ENCODE measurements at regions not wholly inside any gene's neighbourhood (a gene's known extent, or its start where the extent isn't known, plus 50 kb on each side); places are given as distances from the start of the nearest gene placed in this dataset.

DNA sequence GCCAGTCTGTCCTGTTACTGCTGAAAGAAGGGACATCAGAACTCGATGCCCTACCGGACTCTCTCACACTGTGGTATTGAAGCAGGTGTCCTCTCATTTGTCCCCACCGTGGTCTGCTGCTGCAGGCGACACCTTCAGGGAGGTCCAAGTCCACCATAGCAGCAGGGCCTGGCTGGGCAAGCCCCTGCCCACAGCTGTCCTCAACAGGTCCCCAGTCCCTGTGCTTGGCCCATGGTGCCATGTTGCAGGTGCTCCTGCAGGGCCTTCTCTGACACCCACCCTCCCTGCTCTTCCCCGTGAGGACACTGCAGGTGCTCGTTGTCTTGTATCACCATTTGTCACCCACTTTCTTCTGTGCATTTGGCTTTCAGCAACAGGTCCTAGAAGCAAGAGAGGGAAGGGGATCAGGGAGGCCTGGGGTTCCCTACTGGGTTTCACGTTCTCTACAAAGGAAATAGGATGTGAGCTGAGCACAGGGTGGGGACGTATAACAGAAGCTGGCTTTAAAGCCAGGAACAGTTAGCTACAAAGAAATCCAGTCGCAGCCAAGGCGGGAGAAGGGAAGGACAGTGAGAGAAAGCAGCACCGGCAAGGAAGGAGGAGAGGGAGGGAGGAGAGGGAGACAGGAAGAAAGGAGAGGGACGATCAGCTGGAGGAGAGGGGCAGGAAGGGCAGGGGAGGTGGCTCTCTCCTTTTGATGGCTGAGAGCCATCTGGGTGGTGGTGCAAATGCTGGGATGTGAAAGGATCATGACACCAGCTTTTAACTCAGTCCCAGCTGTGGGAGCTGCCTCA, 117.7 kb upstream of the FRMD4A start:
- TF ChIP-seq, protein P1, sequence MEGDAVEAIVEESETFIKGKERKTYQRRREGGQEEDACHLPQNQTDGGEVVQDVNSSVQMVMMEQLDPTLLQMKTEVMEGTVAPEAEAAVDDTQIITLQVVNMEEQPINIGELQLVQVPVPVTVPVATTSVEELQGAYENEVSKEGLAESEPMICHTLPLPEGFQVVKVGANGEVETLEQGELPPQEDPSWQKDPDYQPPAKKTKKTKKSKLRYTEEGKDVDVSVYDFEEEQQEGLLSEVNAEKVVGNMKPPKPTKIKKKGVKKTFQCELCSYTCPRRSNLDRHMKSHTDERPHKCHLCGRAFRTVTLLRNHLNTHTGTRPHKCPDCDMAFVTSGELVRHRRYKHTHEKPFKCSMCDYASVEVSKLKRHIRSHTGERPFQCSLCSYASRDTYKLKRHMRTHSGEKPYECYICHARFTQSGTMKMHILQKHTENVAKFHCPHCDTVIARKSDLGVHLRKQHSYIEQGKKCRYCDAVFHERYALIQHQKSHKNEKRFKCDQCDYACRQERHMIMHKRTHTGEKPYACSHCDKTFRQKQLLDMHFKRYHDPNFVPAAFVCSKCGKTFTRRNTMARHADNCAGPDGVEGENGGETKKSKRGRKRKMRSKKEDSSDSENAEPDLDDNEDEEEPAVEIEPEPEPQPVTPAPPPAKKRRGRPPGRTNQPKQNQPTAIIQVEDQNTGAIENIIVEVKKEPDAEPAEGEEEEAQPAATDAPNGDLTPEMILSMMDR (IDR thresholded peaks at IDR 0.05; ENCODE audit: borderline replicate concordance, control extremely low read depth, extremely low read depth, insufficient read depth, missing control alignments): no peak
- in situ Hi-C loops (cut with MboI; ENCODE audit: low sequenced_read_pairs, unreplicated experiment): no loop called here
- no peak for DNase-seq (ENCODE audit: low spot score)

DNA sequence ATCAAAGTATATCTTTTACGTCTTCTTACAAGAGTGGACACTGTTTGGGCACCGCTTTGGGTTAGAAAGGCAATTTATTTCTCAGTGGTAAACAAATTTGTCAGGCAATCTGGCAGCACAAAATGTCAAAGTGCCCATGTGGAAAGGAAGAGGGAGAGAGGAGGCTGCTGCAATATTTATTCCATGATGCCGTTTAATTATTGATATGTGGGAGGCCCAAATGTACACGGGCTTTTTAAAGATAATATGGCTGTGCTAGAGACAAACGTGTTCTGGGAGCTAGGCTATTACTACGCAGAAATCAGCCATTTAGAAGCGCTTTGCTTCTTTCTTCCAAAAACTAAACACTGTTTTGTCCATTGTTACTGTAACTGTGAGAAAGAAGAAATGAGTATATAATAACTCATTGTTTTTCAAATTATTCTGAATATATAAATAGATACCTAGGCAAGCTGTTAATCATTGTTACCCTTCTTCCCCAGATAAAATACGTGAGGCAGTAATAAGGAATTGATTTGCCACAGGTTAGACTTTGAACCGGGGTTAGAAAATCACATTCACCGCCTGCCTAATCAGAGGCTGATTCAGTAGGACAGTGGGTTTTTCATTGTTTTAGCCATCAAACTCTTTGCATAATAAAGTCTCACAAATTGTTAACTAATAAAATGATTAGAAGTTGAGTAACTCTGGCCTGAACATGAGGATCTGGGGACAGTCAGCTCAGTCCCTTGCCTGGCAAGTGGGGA, 116.5 kb upstream of the FRMD4A start:
- TF ChIP-seq, protein P1 (IDR thresholded peaks at IDR 0.05; ENCODE audit: borderline replicate concordance, control extremely low read depth, extremely low read depth, insufficient read depth, missing control alignments): no peak
- no peak for DNase-seq (ENCODE audit: low spot score)
- in situ Hi-C loops (cut with MboI; ENCODE audit: low sequenced_read_pairs, unreplicated experiment): no loop called here

- TF ChIP-seq, protein P1 (IDR thresholded peaks at IDR 0.05; ENCODE audit: borderline replicate concordance, control extremely low read depth, extremely low read depth, insufficient read depth, missing control alignments): no peak
- no peak for DNase-seq (ENCODE audit: low spot score)
- in situ Hi-C loops (cut with MboI; ENCODE audit: low sequenced_read_pairs, unreplicated experiment): no loop called here
Measured at GRCh38 chr10:14439451-14440259, 108.9 kb upstream of the FRMD4A start.

GRCh38 chr10:14438576-14438975, 107.9 kb upstream of the FRMD4A start:
- no peak for DNase-seq (ENCODE audit: low spot score)
- in situ Hi-C loops (cut with MboI; ENCODE audit: low sequenced_read_pairs, unreplicated experiment): no loop called here
- TF ChIP-seq, protein P1 (IDR thresholded peaks at IDR 0.05; ENCODE audit: borderline replicate concordance, control extremely low read depth, extremely low read depth, insufficient read depth, missing control alignments): no peak

DNA sequence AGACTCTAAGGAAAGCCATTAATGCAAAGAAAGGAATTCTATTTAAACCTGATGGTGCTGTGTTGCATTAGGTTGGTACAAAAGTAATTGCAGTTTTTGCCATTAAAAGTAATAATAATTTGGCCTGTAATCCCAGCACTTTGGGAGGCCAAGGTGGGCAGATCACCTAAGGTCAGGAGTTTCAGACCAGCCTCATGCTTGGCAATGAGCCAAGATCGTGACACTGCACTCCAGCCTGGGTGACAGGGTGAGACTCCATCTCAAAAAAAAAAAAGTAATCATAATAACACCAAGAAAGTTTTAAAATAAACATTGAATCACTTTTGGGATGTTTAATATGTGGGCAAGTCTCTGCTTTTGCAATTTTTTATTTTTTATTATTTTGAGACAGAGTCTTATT, 107.3 kb upstream of the FRMD4A start:
- in situ Hi-C loops (cut with MboI; ENCODE audit: low sequenced_read_pairs, unreplicated experiment): no loop called here
- no peak for DNase-seq (ENCODE audit: low spot score)
- TF ChIP-seq, protein P1 (IDR thresholded peaks at IDR 0.05; ENCODE audit: borderline replicate concordance, control extremely low read depth, extremely low read depth, insufficient read depth, missing control alignments): no peak

- TF ChIP-seq, protein P1 (IDR thresholded peaks at IDR 0.05; ENCODE audit: borderline replicate concordance, control extremely low read depth, extremely low read depth, insufficient read depth, missing control alignments): no peak
- in situ Hi-C loops (cut with MboI; ENCODE audit: low sequenced_read_pairs, unreplicated experiment): no loop called here
Measured at GRCh38 chr10:14435976-14436632, 105.4 kb upstream of the FRMD4A start.

More at GRCh38 chr10:14435976-14436632, 105.4 kb upstream of the FRMD4A start:
- DNase-seq (ENCODE audit: low spot score): no peak

Measured in GM13976 (cell line).